Kidney capillary endothelial cell (primary cell): ENCODE measurements at regions not wholly inside any gene's neighbourhood (a gene's known extent, or its start where the extent isn't known, plus 50 kb on each side); places are given as distances from the start of the nearest gene placed in this dataset.

Experiments used
- DNase-seq: peaks from one replicate; pipeline ENCODE4 v3.0.0-alpha.2; 2018; ENCODE audit warnings: low spot score

DNA sequence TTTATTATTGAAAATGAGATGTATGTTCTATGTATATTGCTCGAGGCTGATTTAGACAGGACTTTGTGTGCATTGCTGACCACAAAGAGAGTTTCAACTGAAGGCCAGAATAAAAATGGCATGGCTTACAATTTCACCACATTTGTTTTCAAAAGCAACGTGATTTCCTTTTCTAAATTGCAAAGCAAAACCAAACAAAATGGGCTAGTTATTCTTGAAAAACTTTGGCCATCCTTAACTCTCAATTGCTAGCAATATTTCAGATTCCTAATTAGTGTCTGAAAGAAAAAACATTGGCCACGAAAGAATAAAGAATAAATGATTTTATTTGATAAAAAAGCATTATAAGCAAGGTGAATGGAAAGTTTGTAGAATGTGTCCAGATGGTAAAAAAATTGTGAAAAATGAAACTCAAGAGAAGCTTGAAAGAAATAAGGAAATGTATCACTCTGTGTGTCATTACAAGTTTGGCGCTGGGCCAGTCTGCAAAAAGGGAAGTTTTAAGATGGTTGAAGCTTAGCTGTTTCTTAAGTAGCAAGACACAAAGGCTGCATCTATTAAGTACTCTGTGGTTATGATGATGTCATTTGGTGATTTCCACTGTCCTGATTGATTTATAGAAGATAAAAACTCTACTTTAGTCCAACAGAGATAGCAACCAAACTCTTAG, 89.2 kb upstream of the PRLR start:
- peak; percentile 42 for DNase-seq

- no peak for DNase-seq
Observed at GRCh38 chr5:35317586-35317985, 87.3 kb upstream of the PRLR start.

DNA sequence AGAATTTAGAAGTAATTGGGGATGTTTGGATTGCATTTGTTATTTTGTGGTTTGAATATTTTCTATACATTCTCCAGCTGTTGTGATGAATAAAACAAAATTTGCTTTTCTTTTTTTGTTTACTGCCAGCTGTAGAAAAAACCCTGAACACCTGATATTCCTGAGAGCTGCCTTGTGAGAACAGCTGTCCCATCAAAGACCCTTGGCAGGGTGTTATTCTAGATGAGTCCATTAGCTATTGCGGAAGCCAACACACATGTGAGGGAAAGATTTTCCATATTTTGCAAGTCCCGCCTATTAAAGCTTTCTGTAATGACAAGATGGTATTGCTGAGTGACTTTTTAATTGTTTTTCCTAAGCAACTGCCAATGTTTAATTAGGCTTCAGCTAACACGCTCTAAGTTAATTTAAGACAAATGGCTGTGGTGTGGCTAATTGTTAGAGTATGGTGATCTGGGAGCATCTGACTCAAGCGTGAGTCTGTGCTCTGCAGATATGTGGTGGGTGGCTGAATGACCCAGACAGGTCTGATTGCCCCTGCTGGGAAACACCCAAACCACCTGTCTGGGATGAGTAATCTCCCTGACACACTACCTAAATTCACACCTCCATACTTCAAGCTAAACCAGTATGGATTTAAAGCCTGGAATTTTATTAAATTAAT, 86.5 kb upstream of the PRLR start:
- DNase-seq: no peak

DNA sequence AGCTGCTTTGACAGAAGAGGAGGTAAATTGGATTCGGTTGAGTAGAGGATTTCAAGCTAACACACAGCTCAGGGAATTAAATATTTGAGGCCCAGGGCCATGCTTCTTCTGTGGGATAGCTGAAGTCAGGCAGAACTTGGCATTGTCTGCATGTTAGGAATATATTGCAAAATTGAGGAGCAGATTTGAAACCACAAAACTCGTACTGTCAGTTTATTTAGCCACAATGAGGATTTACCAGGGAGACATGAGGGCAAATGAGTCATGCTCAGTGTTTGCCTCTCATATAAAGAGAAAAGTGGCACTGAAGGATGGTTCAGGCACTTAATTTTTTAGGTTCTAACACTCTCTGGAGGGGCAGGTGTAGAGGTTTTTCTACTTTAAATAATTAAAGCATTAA, 83.0 kb upstream of the PRLR start:
- DNase-seq: no peak

- no peak for DNase-seq
Observed at GRCh38 chr5:35312267-35312666, 82.0 kb upstream of the PRLR start.

GRCh38 chr5:35309365-35310130, 79.3 kb upstream of the PRLR start:
- no peak for DNase-seq

DNA sequence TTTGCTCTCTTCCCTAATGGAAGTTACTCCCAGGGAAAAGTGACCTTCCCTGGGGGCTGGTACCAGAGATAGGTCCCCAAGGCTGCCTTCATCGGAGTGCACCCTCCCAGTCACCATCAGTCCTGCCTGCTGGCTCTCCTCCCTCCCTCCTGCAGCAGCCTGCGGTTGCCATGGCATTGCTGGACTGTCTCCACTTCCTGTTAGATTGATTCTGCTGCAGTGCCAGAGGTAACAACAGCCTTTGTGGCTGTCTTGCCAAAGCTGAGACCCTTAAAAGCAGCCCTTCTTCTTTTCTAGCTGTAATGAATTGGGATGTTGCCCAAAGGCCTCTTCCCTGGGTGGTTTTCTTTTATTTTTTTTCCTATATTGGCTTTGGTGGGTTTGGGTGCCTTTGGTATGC, 78.1 kb upstream of the PRLR start:
- no peak for DNase-seq

- no peak for DNase-seq
Observed at GRCh38 chr5:35306716-35307365, 76.6 kb upstream of the PRLR start.

GRCh38 chr5:35305336-35306020, 75.2 kb upstream of the PRLR start:
- no peak for DNase-seq

DNA sequence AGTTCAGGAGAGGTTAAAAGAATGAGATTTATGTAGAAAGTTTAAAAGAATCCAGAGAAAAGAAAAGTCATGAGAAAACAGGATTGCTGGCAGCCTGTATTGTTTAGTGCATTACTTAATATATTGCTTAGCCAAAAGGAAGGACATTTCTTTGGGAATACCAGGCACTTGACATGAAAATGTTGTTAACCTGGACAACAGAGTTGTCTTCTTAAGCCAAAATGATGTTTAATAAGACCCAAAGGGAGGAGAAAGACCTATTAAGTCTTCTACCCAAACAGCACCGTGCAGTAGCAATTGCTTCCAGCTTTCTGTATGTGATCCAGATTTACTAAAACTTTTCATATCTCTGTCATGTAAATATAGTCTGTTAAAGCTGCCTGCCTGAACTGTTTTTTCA, 74.0 kb upstream of the PRLR start:
- DNase-seq: no peak

DNA sequence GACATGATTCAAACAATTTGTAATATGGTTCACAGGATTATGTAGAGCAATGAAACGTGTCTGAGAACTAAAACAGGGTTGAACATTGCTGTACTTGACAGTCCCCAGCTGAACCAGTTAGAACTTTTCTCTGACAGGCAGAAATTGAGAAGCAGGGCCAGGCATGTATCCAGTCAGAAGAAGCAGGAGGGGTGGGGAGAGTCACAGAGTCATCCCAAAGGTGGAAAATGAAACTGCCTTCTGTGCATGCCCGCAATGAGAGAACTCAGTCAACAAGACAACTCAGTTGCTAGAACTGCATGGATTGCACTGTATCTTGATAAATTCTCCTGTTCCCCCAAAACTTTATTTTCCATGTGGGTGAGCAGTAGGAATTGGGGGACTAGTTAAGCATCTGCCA, 72.9 kb upstream of the PRLR start:
- no peak for DNase-seq

DNA sequence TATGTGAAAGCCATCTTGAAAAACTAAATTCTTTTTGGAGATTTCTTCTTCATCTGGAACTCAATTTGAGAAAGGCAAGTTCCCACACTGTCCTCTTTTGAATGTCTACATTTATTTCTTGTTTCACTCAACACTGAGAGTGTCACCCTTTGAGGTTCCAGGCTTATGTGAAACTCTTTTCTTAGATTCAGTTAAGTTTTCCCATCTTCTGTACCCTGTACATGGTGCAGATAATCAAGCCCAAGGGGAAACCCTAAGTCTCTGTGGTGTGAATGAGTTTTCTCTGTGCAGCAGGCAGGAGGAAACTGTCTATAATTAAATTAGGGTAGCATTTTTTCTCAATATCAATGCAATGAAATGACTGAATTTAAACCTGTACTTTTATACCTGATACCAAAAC, 72.3 kb upstream of the PRLR start:
- DNase-seq: no peak

DNA sequence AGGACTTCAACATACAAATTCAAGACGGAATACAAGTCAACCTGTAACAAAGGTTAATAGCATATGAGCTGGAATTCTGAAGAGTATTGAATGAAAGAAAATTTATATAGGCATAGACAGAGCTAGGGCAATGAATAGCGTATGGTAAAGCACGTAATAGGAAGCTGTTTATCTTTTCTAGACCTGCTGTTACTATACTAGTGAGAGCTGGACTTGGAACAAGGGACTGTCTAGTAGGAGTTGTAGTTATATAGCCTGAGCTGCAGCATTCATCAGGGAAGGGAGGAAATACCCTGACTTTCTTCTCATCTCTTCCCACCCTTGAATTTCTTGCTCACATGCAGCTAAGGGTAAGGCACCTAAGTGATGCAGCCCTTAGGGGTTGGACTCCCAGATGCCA, 67.5 kb upstream of the PRLR start:
- no peak for DNase-seq

DNA sequence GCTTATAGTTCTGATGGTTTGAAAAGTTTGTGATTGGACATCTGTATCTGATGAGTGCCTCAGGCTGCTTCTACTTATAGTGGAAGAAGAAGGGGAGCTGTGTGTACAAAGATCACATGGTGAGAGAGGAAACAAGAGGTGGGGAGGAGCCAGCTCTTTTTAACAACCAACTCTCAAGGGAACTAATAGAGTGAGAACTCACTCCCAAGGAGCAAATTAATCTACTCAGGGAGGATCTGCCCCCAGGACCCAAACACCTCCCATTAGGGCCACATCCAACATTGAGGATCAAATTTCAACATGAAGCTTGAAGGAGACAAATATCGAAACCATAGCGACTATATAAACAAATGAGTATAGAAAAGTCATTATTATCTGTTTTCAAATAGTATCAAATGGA, 64.7 kb upstream of the PRLR start:
- DNase-seq: no peak

DNA sequence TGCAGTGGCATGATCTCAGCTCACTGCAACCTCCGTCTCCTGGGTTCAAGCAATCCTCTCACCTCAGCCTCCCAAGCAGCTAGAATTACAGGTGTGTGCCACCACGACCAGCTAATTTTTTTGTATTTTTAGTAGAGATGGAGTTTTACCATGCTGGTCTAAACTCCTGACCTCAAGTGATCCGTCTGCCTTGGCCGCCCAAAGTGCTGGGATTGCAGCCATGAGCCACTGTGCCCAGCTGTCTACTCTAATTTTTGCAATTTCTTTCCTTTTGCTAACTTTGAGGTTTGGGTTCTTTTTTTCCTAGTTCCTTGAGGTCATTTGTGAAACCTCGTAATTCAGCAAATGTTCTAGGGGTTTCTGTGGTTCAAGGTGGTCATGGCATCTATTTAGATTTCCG, 63.7 kb upstream of the PRLR start:
- no peak for DNase-seq

DNA sequence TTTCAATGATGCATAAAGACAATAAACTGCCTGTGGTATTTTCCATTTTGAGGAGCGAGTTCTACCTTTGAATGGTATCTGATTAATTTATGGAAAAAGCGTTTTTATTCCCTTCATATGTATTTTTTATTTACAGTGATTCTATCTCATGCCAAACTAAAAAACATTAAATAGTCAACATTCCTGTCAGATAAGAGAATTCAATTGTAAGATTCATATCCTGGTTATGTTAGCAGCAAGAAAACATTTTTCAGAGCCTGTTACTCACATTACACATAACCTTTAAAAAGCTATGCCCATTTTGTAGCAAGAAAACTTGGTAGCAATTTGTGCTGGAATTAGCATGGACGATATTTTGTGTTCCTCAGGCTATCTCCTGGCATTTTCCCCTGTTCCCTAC, 55.1 kb upstream of the PRLR start:
- DNase-seq: no peak

GRCh38 chr5:35285011-35285410, 54.7 kb upstream of the PRLR start:
- DNase-seq: no peak

DNA sequence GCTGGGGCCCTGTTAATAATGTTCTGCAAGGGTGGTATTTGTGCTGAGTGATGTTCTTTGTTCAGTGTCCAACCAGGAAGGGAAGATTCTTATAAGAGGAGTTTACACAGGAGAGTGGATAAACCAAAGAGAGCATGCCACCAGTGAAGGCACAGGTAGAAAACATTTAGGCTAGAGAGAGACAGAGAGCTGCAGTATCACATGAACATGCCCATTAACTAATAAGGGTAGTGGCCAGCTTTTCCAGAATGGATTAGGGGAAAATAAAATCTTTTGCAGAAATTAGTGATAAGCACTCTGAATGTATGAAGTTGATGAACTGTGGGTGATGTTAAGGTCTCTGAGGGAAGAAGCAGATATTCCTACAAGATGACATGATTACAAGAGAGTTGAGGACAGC, 54.1 kb upstream of the PRLR start:
- DNase-seq: no peak

DNA sequence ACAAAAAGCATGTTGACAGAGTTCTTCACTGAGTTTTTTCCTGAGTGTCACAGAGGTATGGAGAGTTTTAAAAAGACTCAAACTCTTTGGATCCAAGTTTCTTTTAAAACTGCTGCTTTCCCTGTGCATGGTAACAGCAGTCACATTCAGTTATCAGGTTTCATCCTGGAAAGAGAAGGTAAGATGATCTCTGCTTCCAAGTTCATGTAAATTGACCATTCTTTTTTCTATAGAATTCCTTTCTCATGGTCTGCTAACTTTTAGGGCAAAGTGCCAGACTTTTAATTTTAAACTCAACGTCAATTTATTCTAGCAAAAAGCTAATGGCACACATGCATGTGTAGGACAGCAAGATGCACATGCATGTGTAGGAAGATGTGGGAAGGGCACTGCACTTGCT, 52.5 kb upstream of the PRLR start:
- DNase-seq: no peak

GRCh38 chr5:35281613-35282012, 51.3 kb upstream of the PRLR start:
- no peak for DNase-seq
